ENCODE measurements at regions not wholly inside any gene's neighbourhood (a gene's known extent, or its start where the extent isn't known, plus 50 kb on each side); places are given as distances from the start of the nearest gene placed in this dataset.

DNA sequence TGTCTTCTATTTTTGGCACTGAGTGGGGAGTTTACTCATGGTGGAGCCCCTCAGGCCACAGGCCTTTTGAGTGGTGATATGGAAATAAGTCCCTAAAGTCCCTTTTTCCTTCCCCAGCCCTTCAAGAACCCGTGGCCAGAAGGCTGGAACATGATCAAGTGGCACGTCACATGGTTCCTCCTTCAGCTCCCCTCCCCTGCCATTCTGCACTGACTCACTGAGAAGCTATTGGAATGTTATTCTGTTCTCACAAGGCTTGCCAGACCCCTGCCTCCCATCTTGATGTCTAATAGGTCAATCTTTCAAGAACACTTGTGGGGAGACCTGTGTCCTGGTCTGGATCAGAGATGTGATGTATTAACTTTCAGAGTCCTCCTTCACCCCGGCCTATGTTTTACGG is 279.8 kb downstream of the SEC23IP start:
- TF ChIP-seq, protein P1, sequence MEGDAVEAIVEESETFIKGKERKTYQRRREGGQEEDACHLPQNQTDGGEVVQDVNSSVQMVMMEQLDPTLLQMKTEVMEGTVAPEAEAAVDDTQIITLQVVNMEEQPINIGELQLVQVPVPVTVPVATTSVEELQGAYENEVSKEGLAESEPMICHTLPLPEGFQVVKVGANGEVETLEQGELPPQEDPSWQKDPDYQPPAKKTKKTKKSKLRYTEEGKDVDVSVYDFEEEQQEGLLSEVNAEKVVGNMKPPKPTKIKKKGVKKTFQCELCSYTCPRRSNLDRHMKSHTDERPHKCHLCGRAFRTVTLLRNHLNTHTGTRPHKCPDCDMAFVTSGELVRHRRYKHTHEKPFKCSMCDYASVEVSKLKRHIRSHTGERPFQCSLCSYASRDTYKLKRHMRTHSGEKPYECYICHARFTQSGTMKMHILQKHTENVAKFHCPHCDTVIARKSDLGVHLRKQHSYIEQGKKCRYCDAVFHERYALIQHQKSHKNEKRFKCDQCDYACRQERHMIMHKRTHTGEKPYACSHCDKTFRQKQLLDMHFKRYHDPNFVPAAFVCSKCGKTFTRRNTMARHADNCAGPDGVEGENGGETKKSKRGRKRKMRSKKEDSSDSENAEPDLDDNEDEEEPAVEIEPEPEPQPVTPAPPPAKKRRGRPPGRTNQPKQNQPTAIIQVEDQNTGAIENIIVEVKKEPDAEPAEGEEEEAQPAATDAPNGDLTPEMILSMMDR (conservative IDR thresholded peaks at IDR 0.05; ENCODE audit: low read depth, low read length) = no peak
- TF ChIP-seq EZH2 (IDR thresholded peaks at IDR 0.05; ENCODE audit: borderline replicate concordance, low read depth, low read length, poor library complexity, severe bottlenecking) = no peak
